GM12872 (cell line): ENCODE measurements at regions not wholly inside any gene's neighbourhood (a gene's known extent, or its start where the extent isn't known, plus 50 kb on each side); places are given as distances from the start of the nearest gene placed in this dataset.

Source experiments
- TF ChIP-seq, protein P1 (sequence below): IDR thresholded peaks from 3 replicates; pipeline ENCODE4 v1.5.1; 2011; ENCODE audit warnings: low read depth, mild to moderate bottlenecking, low read length, moderate library complexity; ENCODE audit not compliant: insufficient read depth

DNA sequence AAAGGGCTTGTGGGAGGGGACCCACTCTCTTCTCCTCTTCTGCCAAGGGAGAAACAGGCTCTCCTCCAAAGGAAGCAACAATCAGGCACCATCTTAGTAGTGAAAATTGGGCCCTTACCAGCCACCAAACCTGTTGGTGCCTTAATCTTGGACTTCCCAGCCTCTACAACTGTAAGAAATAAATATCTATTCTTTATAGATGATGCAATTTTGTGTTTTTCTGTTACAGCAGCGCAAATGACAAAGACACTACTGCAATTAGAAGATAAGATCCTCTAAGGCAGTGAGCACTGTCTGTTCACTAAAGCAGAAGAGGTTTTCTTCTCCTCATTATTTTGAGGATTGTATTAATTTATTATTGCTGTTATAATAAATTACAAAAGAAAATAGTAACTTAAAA, 691.4 kb upstream of the CCDC179 start:
- TF ChIP-seq, protein P1, sequence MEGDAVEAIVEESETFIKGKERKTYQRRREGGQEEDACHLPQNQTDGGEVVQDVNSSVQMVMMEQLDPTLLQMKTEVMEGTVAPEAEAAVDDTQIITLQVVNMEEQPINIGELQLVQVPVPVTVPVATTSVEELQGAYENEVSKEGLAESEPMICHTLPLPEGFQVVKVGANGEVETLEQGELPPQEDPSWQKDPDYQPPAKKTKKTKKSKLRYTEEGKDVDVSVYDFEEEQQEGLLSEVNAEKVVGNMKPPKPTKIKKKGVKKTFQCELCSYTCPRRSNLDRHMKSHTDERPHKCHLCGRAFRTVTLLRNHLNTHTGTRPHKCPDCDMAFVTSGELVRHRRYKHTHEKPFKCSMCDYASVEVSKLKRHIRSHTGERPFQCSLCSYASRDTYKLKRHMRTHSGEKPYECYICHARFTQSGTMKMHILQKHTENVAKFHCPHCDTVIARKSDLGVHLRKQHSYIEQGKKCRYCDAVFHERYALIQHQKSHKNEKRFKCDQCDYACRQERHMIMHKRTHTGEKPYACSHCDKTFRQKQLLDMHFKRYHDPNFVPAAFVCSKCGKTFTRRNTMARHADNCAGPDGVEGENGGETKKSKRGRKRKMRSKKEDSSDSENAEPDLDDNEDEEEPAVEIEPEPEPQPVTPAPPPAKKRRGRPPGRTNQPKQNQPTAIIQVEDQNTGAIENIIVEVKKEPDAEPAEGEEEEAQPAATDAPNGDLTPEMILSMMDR, result no peak

DNA sequence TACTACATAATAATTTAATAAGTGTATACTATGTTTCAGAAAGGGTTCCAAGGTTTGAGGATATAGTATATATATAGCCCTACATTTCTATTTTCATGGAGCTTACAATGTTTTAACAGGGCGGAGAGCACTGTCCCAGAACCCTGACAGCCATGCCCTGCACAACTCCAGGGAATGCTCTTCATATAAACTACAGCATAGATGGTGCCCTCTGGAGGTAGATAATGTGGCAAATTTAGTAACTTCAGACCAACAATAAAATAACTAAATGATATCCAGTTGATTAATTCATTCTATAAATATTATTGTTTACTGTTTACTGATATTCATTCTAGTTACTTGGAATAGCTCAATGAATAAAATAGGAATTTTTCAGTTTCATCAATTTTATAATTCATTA, 693.7 kb upstream of the CCDC179 start:
- TF ChIP-seq, protein P1, result no peak

DNA sequence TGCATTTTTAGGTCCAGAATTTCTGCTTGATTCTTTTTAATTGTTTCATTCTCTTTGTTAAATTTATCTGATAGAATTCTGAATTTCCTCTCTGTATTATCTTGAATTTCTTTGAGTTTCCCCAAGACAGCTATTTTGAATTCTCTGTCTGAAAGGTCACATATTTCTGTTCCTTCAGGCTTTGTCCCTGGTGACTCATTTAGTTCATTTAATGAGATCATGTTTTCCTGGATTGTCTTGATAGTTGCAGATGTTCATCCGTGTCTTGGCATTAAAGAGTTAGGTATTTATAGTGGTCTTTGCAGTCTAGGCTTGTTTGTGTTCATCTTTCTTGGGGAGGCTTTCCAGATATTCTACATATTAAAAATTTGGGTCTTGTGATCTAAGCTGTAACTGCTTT, 694.8 kb upstream of the CCDC179 start:
- TF ChIP-seq, protein P1, result no peak

DNA sequence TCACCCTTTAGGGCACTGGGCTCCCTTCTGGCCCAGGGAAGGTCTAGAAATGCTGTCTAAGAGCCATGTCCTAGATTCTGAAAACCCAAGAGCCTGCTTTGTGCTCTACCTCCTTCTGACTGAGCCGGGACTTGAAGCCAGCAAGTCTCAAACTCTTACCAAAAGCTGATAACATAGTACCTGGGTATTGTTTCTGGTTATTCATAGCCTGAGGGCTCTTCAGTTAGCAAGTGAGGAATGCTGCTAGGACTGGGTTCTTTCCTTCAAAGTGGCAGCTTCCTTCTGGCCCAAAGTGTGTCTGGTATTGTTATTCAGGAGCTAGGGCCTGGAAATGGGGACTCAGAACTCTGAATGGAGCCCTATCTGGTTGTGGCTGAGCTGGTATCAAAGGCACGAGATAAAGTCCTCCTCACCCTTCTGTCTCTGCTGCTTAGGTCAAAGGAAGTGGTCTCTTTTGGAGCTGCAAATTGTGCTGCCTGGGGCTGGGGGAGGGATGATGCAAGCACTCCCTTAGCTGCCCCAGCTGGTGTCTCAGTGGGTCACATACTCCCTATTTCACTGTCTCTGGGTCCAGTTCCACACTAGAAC, 696.0 kb upstream of the CCDC179 start:
- TF ChIP-seq, protein P1, result no peak

DNA sequence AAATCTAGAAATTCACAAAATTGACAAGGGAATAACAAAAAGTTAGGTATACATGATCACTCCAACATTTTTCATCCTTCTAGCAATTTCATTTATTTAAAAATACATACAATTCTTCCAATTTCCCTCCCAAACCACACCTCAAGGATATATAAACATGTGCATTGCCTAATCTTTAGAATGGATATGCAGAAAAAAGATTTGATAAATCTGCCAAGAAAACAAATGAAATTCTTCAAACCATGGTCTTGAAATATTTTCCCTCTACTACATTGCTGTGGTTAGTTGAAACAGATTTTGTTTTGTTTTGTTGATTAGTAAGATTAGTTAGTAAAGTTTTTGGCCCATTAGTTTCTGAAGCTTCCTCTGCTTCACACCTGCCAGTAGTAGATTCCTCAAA, 703.3 kb upstream of the CCDC179 start:
- TF ChIP-seq, protein P1, result no peak

DNA sequence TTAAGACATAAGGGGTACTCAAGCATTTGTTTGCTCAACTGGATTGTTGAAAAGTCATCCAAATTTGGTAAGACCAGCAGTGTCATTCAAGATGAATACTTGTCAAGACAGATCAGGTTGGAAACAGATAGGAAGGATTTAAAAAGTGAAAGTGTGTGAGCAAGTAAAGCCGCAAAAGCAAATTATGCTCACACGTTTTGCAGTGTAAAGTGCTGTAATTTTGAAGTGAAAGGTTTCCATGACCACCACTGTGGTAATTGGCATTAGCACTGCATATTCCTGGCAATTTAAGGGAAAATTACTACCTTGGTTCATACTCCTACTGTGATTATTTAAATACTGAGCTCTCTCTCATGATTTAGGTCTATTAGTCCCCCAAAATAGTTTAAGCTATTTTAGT, 704.1 kb upstream of the CCDC179 start:
- TF ChIP-seq, protein P1, result no peak

DNA sequence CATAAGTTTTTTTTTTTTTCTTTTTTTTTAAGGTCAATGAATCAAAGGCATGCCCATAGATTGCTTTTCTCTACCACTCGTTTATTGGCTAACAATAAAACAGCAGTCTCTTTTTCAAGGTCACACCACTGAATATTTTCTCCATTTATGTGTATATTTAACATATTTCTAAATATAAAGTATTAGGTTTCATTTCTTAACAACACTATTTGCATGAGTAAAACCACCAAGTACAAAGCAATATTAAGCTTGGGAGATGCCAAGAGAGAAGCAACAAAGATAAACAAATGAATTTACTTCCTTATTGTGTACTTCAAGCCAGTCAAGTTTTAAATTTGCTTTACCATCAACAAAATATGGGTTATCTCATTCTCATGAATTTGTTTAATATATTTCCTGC, 708.9 kb upstream of the CCDC179 start:
- TF ChIP-seq, protein P1, result no peak
